ENCODE measurements at regions not wholly inside any gene's neighbourhood (a gene's known extent, or its start where the extent isn't known, plus 50 kb on each side); places are given as distances from the start of the nearest gene placed in this dataset.
"Not testable (repeated sequence)": the region's sequence is repeated elsewhere in the genome, so short reads cannot be mapped to it uniquely, and the experiment has no call there.

DNA sequence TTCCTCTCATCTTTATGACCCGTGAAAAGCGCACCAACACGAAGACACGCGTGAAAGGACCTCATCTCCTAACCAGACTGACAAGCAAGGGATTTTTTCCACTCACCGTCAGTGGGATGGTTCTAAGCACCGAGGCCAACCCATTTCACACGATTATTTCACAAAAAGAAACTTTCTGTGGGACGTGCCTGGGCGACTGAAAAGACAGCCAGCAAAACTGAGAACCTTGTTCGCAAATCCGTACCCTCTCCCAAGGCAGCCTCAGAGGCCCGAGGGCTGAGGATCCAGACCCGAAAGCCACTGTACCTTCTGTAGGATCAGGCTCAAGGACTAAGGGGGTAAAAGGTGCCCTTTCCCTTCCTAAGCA, 84.9 kb upstream of the METTL9 start:
- not testable (repeated sequence) for DNase-seq (ENCODE audit: low read depth)

DNA sequence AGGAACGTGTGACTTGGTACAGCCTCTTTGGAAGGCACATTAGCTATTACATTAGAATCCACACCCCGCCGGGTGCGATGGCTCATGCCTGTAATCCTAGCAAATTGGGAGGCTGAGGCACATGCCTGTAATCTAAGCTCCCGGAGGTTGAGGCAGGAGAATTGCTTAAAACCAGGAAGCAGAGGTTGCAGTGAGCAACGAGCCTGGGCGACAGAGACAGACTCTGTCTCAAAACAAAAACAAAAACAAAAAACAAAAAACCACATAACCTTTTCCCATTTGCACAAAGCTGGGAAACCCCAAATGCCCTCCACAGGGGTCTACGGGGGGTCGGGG, 82.7 kb upstream of the METTL9 start:
- DNase-seq (ENCODE audit: low read depth), result not testable (repeated sequence)

GRCh38 chr16:21517263-21517662, 82.1 kb upstream of the METTL9 start:
- not testable (repeated sequence) for DNase-seq (ENCODE audit: low read depth)

DNA sequence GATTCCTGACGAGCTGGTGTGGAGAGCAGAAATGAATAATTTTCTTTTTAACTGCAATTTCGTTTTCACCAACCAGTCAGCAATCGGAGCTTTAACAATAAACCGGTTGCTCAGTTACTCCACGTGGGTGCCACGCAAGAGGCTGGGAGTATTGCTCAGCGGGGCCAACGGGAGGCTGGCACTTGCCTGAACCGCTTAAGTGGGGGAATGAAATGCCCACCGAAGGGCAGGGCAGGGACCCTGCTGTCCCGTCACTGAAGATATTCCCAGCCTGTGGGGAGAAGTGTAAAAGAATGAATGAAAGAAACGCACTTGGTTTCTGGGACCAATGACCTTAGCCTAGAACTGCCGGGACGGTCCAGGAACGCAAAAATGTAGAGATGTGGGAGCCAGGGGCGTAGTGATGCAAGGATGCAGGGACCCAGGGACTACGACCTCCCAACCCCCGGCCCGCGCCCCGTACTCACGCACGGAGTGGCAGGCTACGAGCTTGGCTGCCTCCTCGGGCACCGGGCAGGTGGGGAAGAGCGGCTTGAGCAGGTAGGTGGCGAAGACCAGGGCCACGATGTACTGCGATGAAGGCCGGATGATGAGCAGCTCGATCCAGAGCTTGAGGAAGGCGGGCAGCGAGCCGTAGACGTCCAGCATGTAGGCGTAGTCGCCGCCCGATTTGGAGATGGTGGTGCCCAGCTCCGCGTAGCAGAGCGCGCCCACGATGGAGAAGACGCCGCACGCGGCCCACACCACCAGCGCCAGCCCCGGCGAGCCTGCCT, 79.8 kb upstream of the METTL9 start:
- not testable (repeated sequence) for DNase-seq (ENCODE audit: low read depth)

DNA sequence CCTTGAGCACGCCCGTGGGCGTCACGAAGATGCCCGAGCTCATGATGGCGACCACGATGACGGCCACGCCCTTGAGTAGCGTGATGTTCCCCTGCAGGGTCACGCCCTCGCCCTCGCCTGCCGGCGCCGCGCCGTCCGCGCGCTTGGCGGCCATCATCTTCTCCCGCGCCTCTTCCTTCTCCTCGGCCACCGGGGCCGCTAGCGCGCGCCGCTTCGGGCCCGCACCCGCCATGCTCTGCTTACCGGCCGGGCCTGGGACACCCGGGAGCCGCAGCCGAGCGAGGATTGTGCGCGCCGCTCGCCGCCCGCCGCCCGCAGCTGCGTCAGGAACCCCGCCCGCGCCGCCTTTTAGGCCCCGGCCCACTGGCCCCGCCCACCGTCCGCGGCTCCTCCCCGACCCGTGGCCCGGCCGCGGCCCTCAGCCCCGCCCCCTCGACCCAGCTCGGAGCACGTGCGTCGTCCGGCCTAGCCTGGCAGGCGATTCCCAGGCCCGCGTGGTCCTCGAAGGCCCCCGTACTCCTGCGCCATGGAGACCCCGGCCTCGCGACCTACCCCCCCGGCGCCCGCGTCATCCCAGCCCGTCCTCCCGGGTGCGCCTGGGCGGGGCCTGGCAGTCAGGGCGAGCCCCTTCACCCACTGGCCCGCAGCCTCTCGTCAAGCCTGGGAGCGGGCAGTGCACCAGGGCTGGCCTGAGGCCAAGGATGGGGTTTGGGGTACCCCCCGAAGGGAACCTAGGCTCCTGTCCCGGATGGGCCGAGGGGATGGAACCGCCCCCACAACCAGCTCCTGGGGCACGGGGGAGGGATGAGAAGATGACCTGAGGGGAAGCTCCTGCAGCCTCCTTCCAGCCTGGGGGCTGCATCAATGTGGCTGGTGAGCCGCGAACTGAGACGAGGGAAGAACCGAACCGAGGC, 79.0 kb upstream of the METTL9 start:
- peak; percentile 92 for DNase-seq (ENCODE audit: low read depth)

DNA sequence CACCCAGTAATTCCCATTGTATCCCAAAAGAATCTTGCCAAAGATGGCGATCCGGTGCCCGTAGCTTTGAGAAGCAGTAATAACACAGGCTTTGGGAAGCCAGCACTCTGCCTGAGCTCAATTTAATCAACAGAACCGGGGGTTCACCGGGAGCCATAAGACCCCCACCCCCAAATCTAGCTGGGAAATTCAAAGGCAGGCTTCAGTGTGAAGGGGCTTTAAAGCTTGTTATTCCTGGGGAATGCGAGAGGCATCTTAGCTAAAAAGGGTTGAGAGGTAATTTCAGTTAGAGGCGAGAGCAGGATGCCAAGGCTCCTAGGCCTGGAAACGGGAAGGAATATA, 78.4 kb upstream of the METTL9 start:
- not testable (repeated sequence) for DNase-seq (ENCODE audit: low read depth)

- DNase-seq (ENCODE audit: low read depth), result peak; percentile 32
Observed at GRCh38 chr16:21521390-21522143, 77.8 kb upstream of the METTL9 start.

DNA sequence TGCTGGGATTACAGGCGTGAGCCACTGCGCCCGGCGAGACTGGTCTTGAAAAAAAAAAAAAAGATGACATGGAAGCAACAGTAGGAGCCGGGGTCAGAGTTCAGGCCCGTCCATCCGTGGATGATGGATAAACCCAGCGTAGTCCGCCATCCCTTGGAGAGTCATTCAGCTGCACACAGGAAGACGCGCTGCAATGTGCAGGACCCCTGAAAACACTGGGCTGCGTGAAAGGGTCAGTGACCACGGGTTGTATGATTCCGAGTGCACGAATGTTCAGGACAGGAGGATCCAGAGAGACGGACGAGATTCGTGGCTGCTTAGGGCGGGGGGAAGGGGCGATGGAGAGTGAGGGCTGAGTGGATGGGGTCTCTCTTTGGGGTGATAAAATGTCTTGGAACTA, 76.5 kb upstream of the METTL9 start:
- DNase-seq (ENCODE audit: low read depth), result not testable (repeated sequence)

DNA sequence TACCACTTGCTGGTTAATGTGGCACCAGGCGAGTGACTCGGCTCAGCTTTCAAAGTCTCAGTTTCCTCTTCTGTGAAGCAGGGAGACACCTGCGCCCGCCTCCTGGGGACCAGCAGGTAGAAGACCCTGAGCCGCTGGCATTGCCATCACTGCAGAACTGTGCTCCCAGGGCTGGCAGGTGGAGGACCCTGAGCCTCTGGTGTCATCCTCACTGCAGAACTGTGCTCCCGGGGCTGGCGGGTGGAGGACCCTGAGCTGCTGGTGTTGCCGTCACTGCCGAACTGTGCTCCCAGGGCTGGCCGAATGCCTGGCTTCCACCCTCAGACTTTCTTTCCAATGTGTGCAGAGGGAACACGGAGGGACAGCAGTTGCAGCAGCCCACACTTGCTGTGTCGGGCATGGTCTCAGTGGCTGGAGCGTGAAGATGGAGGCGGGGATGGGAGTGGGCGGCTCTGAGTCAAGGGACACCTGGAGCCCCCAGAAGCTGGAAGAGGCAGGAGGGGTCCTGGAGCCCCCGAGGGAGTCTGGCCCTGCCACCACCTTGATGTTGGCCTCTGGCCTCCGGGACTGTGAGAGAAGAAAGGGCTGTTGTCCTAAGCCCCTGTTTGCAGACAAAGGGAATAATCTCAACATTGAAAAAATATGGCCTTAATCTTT, 75.8 kb upstream of the METTL9 start:
- no peak for DNase-seq (ENCODE audit: low read depth)

DNA sequence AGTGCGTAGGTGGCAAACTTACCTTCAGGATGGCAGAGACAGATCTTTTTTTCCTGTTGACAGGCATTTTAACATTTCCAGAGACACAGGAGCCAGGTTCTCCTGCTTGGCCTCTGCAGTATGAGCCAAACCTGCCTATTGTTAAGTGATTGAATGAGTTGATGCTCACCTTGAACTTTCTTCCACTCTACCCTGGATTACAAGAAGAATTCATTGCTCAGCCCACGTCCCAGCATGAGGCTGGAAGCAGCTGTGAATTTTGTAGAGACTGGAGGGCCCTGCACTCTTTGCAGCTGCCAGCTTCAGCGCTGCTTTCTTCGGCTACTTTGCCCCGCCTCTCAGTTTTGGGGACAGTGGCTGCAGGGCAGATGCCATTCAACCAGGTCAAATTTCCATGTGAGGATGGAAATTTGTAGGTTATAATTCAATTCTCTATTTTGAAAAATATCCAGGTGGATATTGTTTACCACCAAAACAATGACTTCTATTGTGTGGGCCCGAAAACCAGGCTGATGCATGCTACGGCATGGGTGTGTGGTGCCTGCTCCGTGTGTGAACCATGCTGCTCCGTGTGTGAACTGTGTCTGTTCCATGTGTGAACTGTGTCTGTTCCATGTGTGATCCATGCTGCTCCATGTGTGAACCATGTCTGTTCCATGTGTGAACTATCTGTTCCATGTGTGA, 75.2 kb upstream of the METTL9 start:
- DNase-seq (ENCODE audit: low read depth), result peak; percentile 14

GRCh38 chr16:21524752-21525028, 74.7 kb upstream of the METTL9 start:
- not testable (repeated sequence) for DNase-seq (ENCODE audit: low read depth)

GRCh38 chr16:21525029-21525895, 74.1 kb upstream of the METTL9 start:
- peak; percentile 55 for DNase-seq (ENCODE audit: low read depth)

- not testable (repeated sequence) for DNase-seq (ENCODE audit: low read depth)
Observed at GRCh38 chr16:21525956-21526922, 73.1 kb upstream of the METTL9 start.

GRCh38 chr16:21526923-21527807, 72.2 kb upstream of the METTL9 start:
- DNase-seq (ENCODE audit: low read depth), result no peak

GRCh38 chr16:21529060-21529658, 70.2 kb upstream of the METTL9 start:
- DNase-seq (ENCODE audit: low read depth), result not testable (repeated sequence)

- not testable (repeated sequence) for DNase-seq (ENCODE audit: low read depth)
Observed at GRCh38 chr16:21530729-21531383, 68.5 kb upstream of the METTL9 start.

DNA sequence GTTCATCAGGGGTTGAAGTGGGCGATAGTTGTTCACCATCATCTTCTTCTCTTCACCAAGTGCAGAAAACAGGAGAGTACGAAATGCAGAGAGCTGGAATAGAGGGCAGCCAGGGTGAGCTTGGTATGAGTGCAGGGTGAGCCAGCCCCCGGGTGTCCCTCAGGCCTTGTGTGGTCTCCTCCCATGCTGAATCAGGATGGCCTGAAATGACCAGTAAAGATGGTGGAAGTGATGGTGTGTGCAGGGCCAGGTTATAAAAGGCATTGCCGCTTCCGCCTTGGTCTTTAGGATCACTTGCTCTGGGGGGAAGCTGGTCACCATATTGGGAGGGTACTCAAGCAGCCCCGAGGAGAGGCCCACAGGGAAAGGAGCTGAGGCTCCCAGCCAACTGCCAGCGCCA, 66.4 kb upstream of the METTL9 start:
- DNase-seq (ENCODE audit: low read depth), result not testable (repeated sequence)
